ENCODE measurements at regions not wholly inside any gene's neighbourhood (a gene's known extent, or its start where the extent isn't known, plus 50 kb on each side); places are given as distances from the start of the nearest gene placed in this dataset.

GRCh38 chr20:6637160-6637579, 130.3 kb upstream of the BMP2 start:
- no peak overlapping the region for H3K4me3 ChIP-seq (ENCODE audit: low read depth, low read length)
- no peak for TF ChIP-seq CTCF (IDR thresholded peaks at IDR 0.05; ENCODE audit: insufficient read depth, low read depth, low read length)
- DNase-seq (ENCODE audit: low read depth), result no peak

GRCh38 chr20:6636209-6637159, 131.0 kb upstream of the BMP2 start:
- TF ChIP-seq CTCF (IDR thresholded peaks at IDR 0.05; ENCODE audit: insufficient read depth, low read depth, low read length), result peak; percentile 67
- H3K4me3 ChIP-seq (ENCODE audit: low read depth, low read length), result no peak overlapping the region

GRCh38 chr20:6635034-6635736, 132.3 kb upstream of the BMP2 start:
- no peak for TF ChIP-seq CTCF (IDR thresholded peaks at IDR 0.05; ENCODE audit: insufficient read depth, low read depth, low read length)
- DNase-seq (ENCODE audit: low read depth), result peak; percentile 33
- no peak overlapping the region for H3K4me3 ChIP-seq (ENCODE audit: low read depth, low read length)

More at GRCh38 chr20:6636209-6637159, 131.0 kb upstream of the BMP2 start:
- peak; percentile 75 for DNase-seq (ENCODE audit: low read depth)

GRCh38 chr20:6632187-6632586, 135.3 kb upstream of the BMP2 start:
- no peak for TF ChIP-seq CTCF (IDR thresholded peaks at IDR 0.05; ENCODE audit: insufficient read depth, low read depth, low read length)
- H3K4me3 ChIP-seq (ENCODE audit: low read depth, low read length), result no peak overlapping the region
- peak; percentile 48 for DNase-seq (ENCODE audit: low read depth)

GRCh38 chr20:6630514-6630913, 137.0 kb upstream of the BMP2 start:
- TF ChIP-seq CTCF (IDR thresholded peaks at IDR 0.05; ENCODE audit: insufficient read depth, low read depth, low read length), result no peak
- no peak overlapping the region for H3K4me3 ChIP-seq (ENCODE audit: low read depth, low read length)
- no peak for DNase-seq (ENCODE audit: low read depth)

GRCh38 chr20:6629564-6629963, 137.9 kb upstream of the BMP2 start:
- TF ChIP-seq CTCF (IDR thresholded peaks at IDR 0.05; ENCODE audit: insufficient read depth, low read depth, low read length), result no peak
- no peak overlapping the region for H3K4me3 ChIP-seq (ENCODE audit: low read depth, low read length)
- DNase-seq (ENCODE audit: low read depth), result no peak
